ENCODE measurements at regions not wholly inside any gene's neighbourhood (a gene's known extent, or its start where the extent isn't known, plus 50 kb on each side); places are given as distances from the start of the nearest gene placed in this dataset.

- DNase-seq (ENCODE audit: low read depth, low spot score) = peak; percentile 33
- in situ Hi-C loops (cut with HindIII; ENCODE audit: low pct_unique_long_range_greater_than_20kb, low sequenced_read_pairs) = no loop called here
Observed at GRCh38 chr5:98454904-98455303, 318.6 kb upstream of the RGMB start.

DNA sequence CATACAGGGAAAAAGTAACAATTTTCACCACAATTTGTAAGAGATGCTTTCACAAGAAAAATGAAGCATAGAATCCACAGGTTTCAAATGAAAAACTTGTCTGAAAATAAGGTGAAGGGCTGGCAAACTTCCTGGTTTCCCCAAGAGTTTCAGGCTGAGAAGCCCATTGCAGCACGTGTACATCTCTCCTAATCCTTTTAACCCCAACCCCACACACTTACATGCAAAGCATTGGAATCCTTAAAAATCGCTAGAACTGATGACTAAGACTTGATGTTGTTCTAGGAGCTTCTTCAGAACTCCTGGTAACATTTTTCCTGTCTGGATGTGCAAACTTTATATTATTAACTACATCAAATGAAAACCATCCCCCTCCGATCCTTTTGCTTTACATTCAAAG, 317.8 kb upstream of the RGMB start:
- DNase-seq (ENCODE audit: low read depth, low spot score) = no peak
- in situ Hi-C loops (cut with HindIII; ENCODE audit: low pct_unique_long_range_greater_than_20kb, low sequenced_read_pairs) = no loop called here

DNA sequence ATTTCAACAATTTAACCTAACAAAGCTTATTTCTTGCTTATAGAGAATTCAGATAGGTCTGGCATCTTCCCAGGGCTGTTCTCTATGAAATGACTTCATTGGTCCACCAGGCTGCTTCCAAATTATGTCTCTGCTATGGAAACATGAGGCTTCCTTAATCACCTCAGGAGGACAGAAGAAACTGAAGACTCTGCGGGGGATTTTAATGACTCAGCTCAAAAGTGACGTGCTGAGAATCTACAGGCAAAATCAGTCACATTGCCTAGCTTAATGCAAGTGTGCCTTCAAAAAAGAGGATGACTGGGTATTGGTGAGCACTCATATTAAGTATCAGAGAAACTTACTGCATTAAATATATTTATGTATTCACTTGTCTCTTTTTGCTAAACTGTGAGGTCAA, 315.5 kb upstream of the RGMB start:
- no peak for DNase-seq (ENCODE audit: low read depth, low spot score)
- in situ Hi-C loops (cut with HindIII; ENCODE audit: low pct_unique_long_range_greater_than_20kb, low sequenced_read_pairs) = no loop called here

DNA sequence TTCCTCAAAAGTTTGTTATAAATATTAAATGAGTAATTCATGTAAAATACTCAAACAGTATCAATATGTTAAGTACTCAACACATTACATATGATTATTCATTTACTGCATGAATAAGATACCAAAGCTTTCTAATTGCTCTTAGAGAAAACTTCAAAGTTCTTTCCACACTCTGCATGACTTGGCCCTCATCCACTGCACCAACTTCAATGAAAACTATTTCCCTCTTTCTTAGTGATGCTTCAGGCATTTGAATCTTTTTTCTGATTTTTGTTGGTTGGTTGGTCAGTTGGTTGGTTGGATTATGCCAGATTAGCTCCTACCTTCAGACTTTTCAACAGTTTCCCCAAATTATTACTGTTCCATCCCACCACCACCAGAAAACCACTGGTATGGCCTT, 314.7 kb upstream of the RGMB start:
- in situ Hi-C loops (cut with HindIII; ENCODE audit: low pct_unique_long_range_greater_than_20kb, low sequenced_read_pairs) = no loop called here

DNA sequence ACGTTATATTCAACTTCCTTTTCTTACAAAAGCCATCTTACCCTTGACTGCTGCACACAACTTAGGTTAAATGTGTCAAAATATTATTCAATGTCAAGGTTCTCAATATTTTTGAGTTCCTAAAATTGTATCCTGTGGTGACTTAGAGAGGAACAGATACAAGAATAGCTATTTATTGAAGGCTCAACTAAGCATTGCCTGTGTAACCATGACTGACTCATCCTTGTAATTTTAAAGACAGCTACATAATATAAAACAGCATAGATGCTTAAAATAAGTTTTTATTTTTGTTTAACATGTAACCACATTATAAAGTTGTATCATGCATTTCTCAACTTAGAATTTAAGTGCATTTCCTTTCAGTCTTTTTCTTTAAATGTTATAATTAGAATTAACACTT, 312.9 kb upstream of the RGMB start:
- in situ Hi-C loops (cut with HindIII; ENCODE audit: low pct_unique_long_range_greater_than_20kb, low sequenced_read_pairs) = no loop called here
- DNase-seq (ENCODE audit: low read depth, low spot score) = no peak

More for the DNA sequence above, 314.7 kb upstream of the RGMB start:
- DNase-seq (ENCODE audit: low read depth, low spot score) = no peak

- in situ Hi-C loops (cut with HindIII; ENCODE audit: low pct_unique_long_range_greater_than_20kb, low sequenced_read_pairs) = no loop called here
- DNase-seq (ENCODE audit: low read depth, low spot score) = no peak
Observed at GRCh38 chr5:98461485-98461884, 312.0 kb upstream of the RGMB start.

DNA sequence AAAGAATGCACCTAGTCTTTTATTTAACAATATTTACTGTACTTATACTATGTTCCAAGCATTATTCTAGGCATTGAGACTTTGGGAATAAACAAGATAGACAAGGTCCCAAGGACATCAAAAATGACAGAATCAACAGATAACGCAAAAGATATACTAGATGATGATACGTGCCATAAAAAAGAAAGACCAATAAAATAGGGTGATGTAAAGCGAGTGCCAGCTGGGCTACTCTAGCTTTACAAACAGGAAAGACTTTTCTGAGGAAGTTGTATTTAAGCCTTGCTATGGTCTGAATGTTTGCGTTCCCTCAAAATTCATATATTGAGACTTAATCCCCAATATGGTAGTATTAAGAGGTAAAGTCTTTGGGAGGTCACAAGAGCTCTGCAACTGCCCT, 310.2 kb upstream of the RGMB start:
- in situ Hi-C loops (cut with HindIII; ENCODE audit: low pct_unique_long_range_greater_than_20kb, low sequenced_read_pairs) = no loop called here

GRCh38 chr5:98463676-98464075, 309.8 kb upstream of the RGMB start:
- in situ Hi-C loops (cut with HindIII; ENCODE audit: low pct_unique_long_range_greater_than_20kb, low sequenced_read_pairs) = no loop called here
- no peak for DNase-seq (ENCODE audit: low read depth, low spot score)

More for the DNA sequence above, 310.2 kb upstream of the RGMB start:
- DNase-seq (ENCODE audit: low read depth, low spot score) = no peak

DNA sequence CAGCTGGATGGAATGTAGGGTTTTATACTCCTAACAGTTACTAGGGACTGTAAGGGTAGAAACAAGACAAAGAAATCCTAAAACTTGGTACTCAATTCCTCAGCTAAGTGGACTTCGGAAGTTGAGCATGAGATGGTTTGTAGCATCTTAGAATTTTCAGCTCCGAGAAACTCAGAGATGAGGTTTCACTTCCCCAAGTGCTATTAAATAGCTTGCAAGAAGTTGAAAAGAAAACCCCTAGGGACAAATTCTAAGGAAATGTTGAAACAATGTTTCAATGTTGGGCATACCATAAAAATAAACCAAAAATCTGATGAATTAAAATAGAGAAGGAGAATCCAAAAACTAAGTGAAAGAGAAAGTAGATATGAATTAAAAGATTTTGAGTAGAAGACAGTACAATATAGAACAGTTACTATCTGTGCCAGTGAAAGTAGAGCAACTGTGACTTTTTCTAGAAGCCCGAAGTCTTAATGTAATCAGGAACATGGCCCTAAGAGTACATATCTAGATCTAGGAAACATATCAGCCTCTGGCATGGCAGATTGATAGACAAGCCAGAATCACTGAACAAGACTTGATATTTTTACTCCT, 308.6 kb upstream of the RGMB start:
- in situ Hi-C loops (cut with HindIII; ENCODE audit: low pct_unique_long_range_greater_than_20kb, low sequenced_read_pairs) = no loop called here
- no peak for DNase-seq (ENCODE audit: low read depth, low spot score)

- in situ Hi-C loops (cut with HindIII; ENCODE audit: low pct_unique_long_range_greater_than_20kb, low sequenced_read_pairs) = no loop called here
- no peak for DNase-seq (ENCODE audit: low read depth, low spot score)
Observed at GRCh38 chr5:98468188-98468869, 305.1 kb upstream of the RGMB start.

DNA sequence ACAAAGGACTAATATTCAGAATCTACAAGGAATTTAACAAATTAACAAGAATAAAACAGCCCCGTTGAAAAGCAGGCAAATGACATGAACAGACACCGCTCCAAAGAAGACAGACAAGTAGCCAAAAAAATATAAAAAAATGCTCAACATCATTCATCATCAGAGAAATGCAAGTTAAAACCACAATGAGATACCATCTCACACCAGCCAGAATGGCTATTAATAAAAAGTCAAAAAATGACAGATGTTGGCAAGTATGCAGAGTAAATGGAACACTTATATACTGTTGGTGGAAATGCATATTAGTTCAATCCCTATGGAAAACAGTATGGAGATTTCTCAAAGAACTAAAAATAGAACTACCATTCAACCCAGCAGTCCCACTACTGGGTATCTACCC, 302.7 kb upstream of the RGMB start:
- in situ Hi-C loops (cut with HindIII; ENCODE audit: low pct_unique_long_range_greater_than_20kb, low sequenced_read_pairs) = no loop called here
- no peak for DNase-seq (ENCODE audit: low read depth, low spot score)

GRCh38 chr5:98471458-98471857, 302.0 kb upstream of the RGMB start:
- in situ Hi-C loops (cut with HindIII; ENCODE audit: low pct_unique_long_range_greater_than_20kb, low sequenced_read_pairs) = no loop called here
- no peak for DNase-seq (ENCODE audit: low read depth, low spot score)

DNA sequence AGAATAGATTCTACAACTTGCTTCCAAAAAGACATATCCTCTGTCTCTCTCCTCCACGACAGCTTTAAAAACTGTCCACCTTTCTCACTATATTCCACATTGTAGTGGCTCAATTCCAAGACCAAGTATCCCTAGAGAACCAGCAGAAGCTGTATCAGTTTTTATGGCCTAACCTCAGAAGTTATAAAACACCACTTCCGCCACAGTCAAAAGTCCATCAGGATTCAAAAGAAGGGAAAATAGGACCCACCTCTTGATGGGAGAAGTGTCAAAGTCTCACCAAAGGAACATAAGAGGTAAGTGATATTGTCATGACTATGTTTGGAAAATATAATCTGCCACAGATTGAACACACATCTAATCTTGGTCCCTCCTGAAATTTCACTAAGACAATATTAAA, 299.2 kb upstream of the RGMB start:
- in situ Hi-C loops (cut with HindIII; ENCODE audit: low pct_unique_long_range_greater_than_20kb, low sequenced_read_pairs) = no loop called here
- no peak for DNase-seq (ENCODE audit: low read depth, low spot score)

DNA sequence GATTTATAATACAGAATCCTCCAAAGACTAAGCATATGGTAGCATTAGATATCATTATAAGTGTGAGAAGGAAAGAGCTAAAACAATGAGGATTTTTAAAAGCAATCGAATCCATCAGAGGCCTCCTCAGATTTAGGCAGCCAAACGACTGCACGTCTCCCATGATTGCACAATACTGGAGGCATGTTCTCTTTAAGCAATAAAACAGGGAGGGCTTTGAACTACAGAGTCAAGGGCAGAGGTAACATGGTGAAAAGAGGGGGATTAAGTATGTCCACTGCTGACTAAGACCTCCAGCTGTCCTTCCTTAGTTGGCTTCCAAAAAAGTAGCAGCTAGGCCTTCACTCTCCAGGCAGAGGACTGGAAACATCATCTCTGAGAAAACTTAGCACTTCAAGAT, 298.7 kb upstream of the RGMB start:
- in situ Hi-C loops (cut with HindIII; ENCODE audit: low pct_unique_long_range_greater_than_20kb, low sequenced_read_pairs) = no loop called here
- no peak for DNase-seq (ENCODE audit: low read depth, low spot score)

GRCh38 chr5:98482321-98483300, 290.9 kb upstream of the RGMB start:
- in situ Hi-C loops (cut with HindIII; ENCODE audit: low pct_unique_long_range_greater_than_20kb, low sequenced_read_pairs) = no loop called here

DNA sequence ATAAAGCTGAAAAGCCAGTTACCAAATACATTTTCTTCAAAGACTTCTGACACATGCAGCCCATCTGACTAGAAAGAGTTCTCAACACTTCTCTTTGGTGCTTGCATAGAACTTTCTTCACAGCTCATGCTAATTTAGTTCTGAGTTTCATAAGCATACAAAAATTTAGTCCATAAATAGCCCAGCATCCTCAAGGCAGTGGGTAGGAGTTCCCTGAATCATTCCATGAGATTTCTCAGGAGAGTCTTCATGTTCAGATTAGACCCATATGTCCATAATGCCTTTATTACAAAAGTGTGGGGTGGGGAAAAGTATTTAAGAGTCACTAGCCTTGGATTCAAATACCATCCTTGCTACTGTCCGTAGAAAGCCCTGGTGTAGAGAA, 290.2 kb upstream of the RGMB start:
- no peak for DNase-seq (ENCODE audit: low read depth, low spot score)
- in situ Hi-C loops (cut with HindIII; ENCODE audit: low pct_unique_long_range_greater_than_20kb, low sequenced_read_pairs) = no loop called here

More at GRCh38 chr5:98482321-98483300, 290.9 kb upstream of the RGMB start:
- DNase-seq (ENCODE audit: low read depth, low spot score) = no peak

DNA sequence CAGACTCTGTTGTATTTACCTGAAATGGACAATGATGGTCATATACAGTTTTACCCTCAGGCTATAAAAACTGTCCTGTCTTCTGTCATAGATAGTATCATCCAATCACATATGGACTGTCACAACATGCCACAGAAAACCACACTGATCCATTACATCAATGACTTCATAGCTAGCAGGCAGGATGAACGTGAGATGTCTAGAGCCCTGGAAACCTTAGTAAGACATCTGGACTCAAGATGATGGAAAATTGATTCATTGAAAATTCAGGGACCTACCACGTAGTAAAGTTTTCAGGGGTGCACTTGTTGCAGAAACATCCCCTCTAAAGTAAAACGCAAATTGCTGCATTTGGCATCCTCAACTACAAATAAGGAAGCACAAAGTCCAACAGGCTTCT, 284.4 kb upstream of the RGMB start:
- DNase-seq (ENCODE audit: low read depth, low spot score) = no peak
- in situ Hi-C loops (cut with HindIII; ENCODE audit: low pct_unique_long_range_greater_than_20kb, low sequenced_read_pairs) = no loop called here

DNA sequence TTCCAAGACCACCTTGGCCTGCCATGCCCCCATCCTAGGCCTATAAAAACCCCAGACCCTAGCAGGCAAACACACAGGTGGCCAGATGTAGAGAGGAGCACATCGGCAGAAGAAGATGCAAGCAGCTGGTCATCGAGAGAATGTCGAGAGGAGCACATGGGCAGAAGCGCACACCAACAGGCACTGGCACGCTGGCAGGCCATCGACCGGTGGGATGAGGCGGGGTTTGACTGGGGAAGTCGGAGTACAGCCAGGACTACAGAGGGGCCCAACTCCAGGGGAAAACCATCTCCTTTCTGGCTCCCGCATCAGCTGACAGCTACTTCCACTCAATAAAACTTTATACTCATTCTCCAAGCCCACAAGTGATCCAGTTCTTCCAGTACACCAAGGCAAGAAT, 283.1 kb upstream of the RGMB start:
- in situ Hi-C loops (cut with HindIII; ENCODE audit: low pct_unique_long_range_greater_than_20kb, low sequenced_read_pairs) = no loop called here
- no peak for DNase-seq (ENCODE audit: low read depth, low spot score)

GRCh38 chr5:98492258-98492657, 281.2 kb upstream of the RGMB start:
- in situ Hi-C loops (cut with HindIII; ENCODE audit: low pct_unique_long_range_greater_than_20kb, low sequenced_read_pairs) = no loop called here
- DNase-seq (ENCODE audit: low read depth, low spot score) = no peak

All from SK-MEL-5 (cell line).